Common myeloid progenitor, CD34-positive (primary cell): ENCODE measurements at regions not wholly inside any gene's neighbourhood (a gene's known extent, or its start where the extent isn't known, plus 50 kb on each side); places are given as distances from the start of the nearest gene placed in this dataset.

Source experiments
- CTCF ChIA-PET: fragments of 350-600 bp; sonication (Branson Sonifier 250); formaldehyde crosslinking; loops from one replicate; lab custom pipeline; 2021; ENCODE audit warnings: antibody characterized with exemption; lab: Charles Lee
- POLR2A ChIA-PET: fragments of 350-600 bp; sonication (Branson Sonifier 250); formaldehyde crosslinking; loops from one replicate; lab custom pipeline; 2021; ENCODE audit warnings: antibody characterized with exemption; lab: Charles Lee
- DNase-seq, 3 donors: peaks; one replicate each; pipeline versions ENCODE4 v3.0.0 to v3.0.0-alpha.2; 2013
- H3K27ac ChIP-seq, 2 experiments: 1 replicate in 1 of 2; 2 replicates in 1 of 2; pipeline ENCODE4 v1.7.0; 2013; ENCODE audit warnings: inconsistent platforms in 2 of 2, low read length in 2 of 2, mild to moderate bottlenecking in 2 of 2, low read depth in 1 of 2, moderate library complexity in 1 of 2; ENCODE audit not compliant: severe bottlenecking in 2 of 2, insufficient read depth in 1 of 2, poor library complexity in 1 of 2
- H3K27me3 ChIP-seq, 5 experiments: replicated peaks in 2 of 5; 1 replicate in 3 of 5; 2 replicates in 2 of 5; pipeline versions ENCODE4 v1.6.1 to v1.7.0; 2013; ENCODE audit warnings: low read length in 4 of 5, mild to moderate bottlenecking in 2 of 5, moderate library complexity in 2 of 5, inconsistent platforms in 1 of 5; ENCODE audit not compliant: insufficient read depth in 5 of 5, control insufficient read depth in 4 of 5
- H3K36me3 ChIP-seq, 4 experiments: 1 replicate in 2 of 4; 2 replicates in 2 of 4; pipeline versions ENCODE4 v1.6.1 to v1.7.0; 2013; ENCODE audit warnings: low read length in 3 of 4, control low read depth in 1 of 4, mild to moderate bottlenecking in 1 of 4; ENCODE audit not compliant: control insufficient read depth in 4 of 4, insufficient read depth in 4 of 4
- H3K4me1 ChIP-seq, 4 experiments: 1 replicate in 3 of 4; 2 replicates in 1 of 4; pipeline versions ENCODE4 v1.6.1 to v1.7.1; 2013; ENCODE audit warnings: low read length in 3 of 4, mild to moderate bottlenecking in 3 of 4, control low read depth in 1 of 4, inconsistent platforms in 1 of 4, moderate library complexity in 1 of 4; ENCODE audit not compliant: control insufficient read depth in 4 of 4, insufficient read depth in 4 of 4; ENCODE audit errors: control extremely low read depth in 1 of 4
- H3K4me3 ChIP-seq, 7 experiments: 1 replicate in 4 of 7; 2 replicates in 3 of 7; pipeline versions ENCODE4 v1.5.1 to v1.7.0; 2013; ENCODE audit warnings: mild to moderate bottlenecking in 7 of 7, low read length in 6 of 7, moderate library complexity in 6 of 7, inconsistent platforms in 2 of 7, low read depth in 2 of 7, control low read depth in 1 of 7; ENCODE audit not compliant: insufficient read depth in 4 of 7, control insufficient read depth in 1 of 7; ENCODE audit errors: extremely low read depth in 1 of 7
- H3K9me3 ChIP-seq, 5 experiments: 1 replicate in 4 of 5; 2 replicates in 1 of 5; pipeline versions ENCODE4 v1.6.1 to v1.7.1; 2013; ENCODE audit warnings: low read length in 4 of 5, mild to moderate bottlenecking in 2 of 5, inconsistent platforms in 1 of 5, low read depth in 1 of 5, moderate library complexity in 1 of 5; ENCODE audit not compliant: control insufficient read depth in 4 of 5, insufficient read depth in 2 of 5; ENCODE audit errors: control extremely low read depth in 1 of 5
- WGBS: methylation state at CpG from one replicate; pipeline ENCODE4 v1.1.5; 2013; ENCODE audit not compliant: insufficient coverage; 5-methylcytosine and 5-hydroxymethylcytosine counted together

GRCh38 chr1:88079036-88079435 lies 605.0 kb upstream of the PKN2 start:
- no CpG with 5 or more reads among the region's 1 CpG for WGBS
- Histone ChIP-seq H3K9me3 (no peaks in the 10 kb centered on the region), H3K27me3 (no peaks in the 10 kb centered on the region), H3K27ac (no peak overlapping the region), H3K4me1 (no peaks in the 10 kb centered on the region), H3K4me3 (no peak overlapping the region), H3K36me3 (no peaks in the 10 kb centered on the region)
- POLR2A ChIA-PET: no interaction called here
- CTCF ChIA-PET: interaction anchor here (0.7 to 1.3 kb wide), 3 partner anchors 17 to 91 kb away, joined by 3 read pairs; no protein-coding TSS in a partner anchor
- no peak for DNase-seq

GRCh38 chr1:88080875-88081274 lies 603.2 kb upstream of the PKN2 start:
- H3K4me1 ChIP-seq: no peaks in the 10 kb centered on the region
- no peak for DNase-seq
- H3K4me3 ChIP-seq: no peak overlapping the region
- ChIA-PET CTCF (no interaction called here), POLR2A (no interaction called here)
- H3K27ac ChIP-seq: no peak overlapping the region
- H3K27me3 ChIP-seq: no peaks in the 10 kb centered on the region
- H3K36me3 ChIP-seq: no peaks in the 10 kb centered on the region
- peaks cover 0 to 4% (median 0%) of the 10 kb centered on the region in 5 experiments for H3K9me3 ChIP-seq

GRCh38 chr1:88088481-88088880 lies 595.6 kb upstream of the PKN2 start:
- Histone ChIP-seq H3K27ac (no peak overlapping the region), H3K36me3 (no peaks in the 10 kb centered on the region), H3K27me3 (no peaks in the 10 kb centered on the region), H3K4me3 (no peak overlapping the region), H3K4me1 (no peaks in the 10 kb centered on the region), H3K9me3 (peaks cover 0 to 8% (median 0%) of the 10 kb centered on the region in 5 experiments)
- CTCF ChIA-PET: no interaction called here
- 100% methylated on average over 6 of the region's 8 CpGs for WGBS
- DNase-seq: no peak
- POLR2A ChIA-PET: no interaction called here

- WGBS: no CpG with 5 or more reads among the region's 1 CpG
- ChIA-PET POLR2A (no interaction called here), CTCF (no interaction called here)
- DNase-seq: no peak
- Histone ChIP-seq H3K4me1 (no peaks in the 10 kb centered on the region), H3K4me3 (no peak overlapping the region), H3K27ac (no peak overlapping the region), H3K9me3 (peaks cover 0 to 4% (median 0%) of the 10 kb centered on the region in 5 experiments), H3K36me3 (no peaks in the 10 kb centered on the region), H3K27me3 (no peaks in the 10 kb centered on the region)
These were observed 594.1 kb upstream of the PKN2 start for GRCh38 chr1:88089961-88090360.

GRCh38 chr1:88098881-88099280 lies 585.2 kb upstream of the PKN2 start:
- H3K36me3 ChIP-seq: no peaks in the 10 kb centered on the region
- no peaks in the 10 kb centered on the region for H3K4me1 ChIP-seq
- H3K9me3 ChIP-seq: no peaks in the 10 kb centered on the region
- H3K4me3 ChIP-seq: no peak overlapping the region
- POLR2A ChIA-PET: no interaction called here
- no peak overlapping the region for H3K27ac ChIP-seq
- DNase-seq: no peak
- no peaks in the 10 kb centered on the region for H3K27me3 ChIP-seq
- no CpG with 5 or more reads among the region's 3 CpGs for WGBS
- CTCF ChIA-PET: no interaction called here

GRCh38 chr1:88101041-88101440 lies 583.0 kb upstream of the PKN2 start:
- peak in 1 of 3 donors; percentile 6 for DNase-seq
- WGBS: 100% methylated on average over 1 of the region's 1 CpG
- no peaks in the 10 kb centered on the region for H3K27me3 ChIP-seq
- no peak overlapping the region for H3K27ac ChIP-seq
- no peaks in the 10 kb centered on the region for H3K36me3 ChIP-seq
- ChIA-PET CTCF (no interaction called here), POLR2A (no interaction called here)
- no peaks in the 10 kb centered on the region for H3K4me1 ChIP-seq
- H3K4me3 ChIP-seq: no peak overlapping the region
- no peaks in the 10 kb centered on the region for H3K9me3 ChIP-seq

- Histone ChIP-seq H3K4me3 (no peak overlapping the region), H3K27me3 (no peaks in the 10 kb centered on the region), H3K9me3 (no peaks in the 10 kb centered on the region), H3K27ac (no peak overlapping the region), H3K36me3 (no peaks in the 10 kb centered on the region), H3K4me1 (no peaks in the 10 kb centered on the region)
- no peak for DNase-seq
- POLR2A ChIA-PET: no interaction called here
- 100% methylated on average over 1 of the region's 1 CpG for WGBS
- CTCF ChIA-PET: no interaction called here
These were observed 579.8 kb upstream of the PKN2 start for GRCh38 chr1:88104236-88104635.
